Body of pancreas (tissue), 4 donors: ENCODE measurements at regions not wholly inside any gene's neighbourhood (a gene's known extent, or its start where the extent isn't known, plus 50 kb on each side); places are given as distances from the start of the nearest gene placed in this dataset.

Experiments
- ATAC-seq: fragments of 150-250 bp; one replicate; pipeline ENCODE4 v1.9.1; 2016
- DNase-seq, 4 donors: peaks; one replicate each; pipeline ENCODE4 v3.0.0-alpha.2; 2019
- H3K27ac ChIP-seq, 4 donors: fragments of 200-600 bp; sonication (generic); 1 replicate in 3 of 4; 2 replicates in 1 of 4; pipeline versions ENCODE4 v1.5.1 to v1.6.1; 2016 to 2019; ENCODE audit warnings: mild to moderate bottlenecking in 1 of 4, mixed read lengths in 1 of 4, moderate library complexity in 1 of 4
- H3K27me3 ChIP-seq, 2 donors: fragments of 200-600 bp; sonication (generic); one replicate each; pipeline ENCODE4 v1.6.0; 2016; ENCODE audit warnings: mild to moderate bottlenecking in 1 of 2
- H3K36me3 ChIP-seq, 2 donors: fragments of 200-600 bp; sonication (generic); replicated peaks in 1 of 2; 2 replicates each; pipeline ENCODE4 v1.5.1; 2016; ENCODE audit warnings: low read depth in 2 of 2; ENCODE audit not compliant: insufficient read depth in 1 of 2
- H3K4me1 ChIP-seq: fragments of 200-600 bp; sonication (generic); one replicate; pipeline ENCODE4 v1.6.0; 2016
- H3K4me3 ChIP-seq, 2 donors: fragments of 200-600 bp; sonication (generic); 1 replicate in 1 of 2; 2 replicates in 1 of 2; pipeline ENCODE4 v1.5.1; 2016 to 2019
- H3K9me3 ChIP-seq, 3 donors: fragments of 200-600 bp; sonication (generic); 1 replicate in 2 of 3; 2 replicates in 1 of 3; pipeline ENCODE4 v1.5.1; 2016
- CTCF ChIP-seq, 7 experiments: fragments of 450-650 bp in 4 of 7; fragments of 200-600 bp in 3 of 7; sonication (generic) in 3 of 7; IDR thresholded peaks; one replicate each; pipeline ENCODE4 v1.5.1; 2016 to 2019; ENCODE audit warnings: antibody characterized with exemption in 7 of 7
- POLR2A ChIP-seq, 3 donors: fragments of 450-650 bp; IDR thresholded peaks; one replicate each; pipeline ENCODE4 v1.6.1; 2016; ENCODE audit warnings: antibody characterized with exemption in 3 of 3, mild to moderate bottlenecking in 2 of 3
- WGBS, 2 donors: methylation state at CpG; one replicate each; pipeline ENCODE4 v1.1.5; 2017; 5-methylcytosine and 5-hydroxymethylcytosine counted together
- intact Hi-C: fragments of 100-400 bp; cut with DNase I; formaldehyde crosslinking; loops from one replicate; pipeline ENCODE4 v1.15.1; 2023

GRCh38 chr10:107913317-107914294 is 749.1 kb upstream of the SORCS1 start:
- no peak for ATAC-seq
- H3K27ac ChIP-seq: peak overlapping the region in 3 of 4 donors; percentile 71 to 85 (median 74)

GRCh38 chr10:107901076-107901475 is 736.6 kb upstream of the SORCS1 start:
- intact Hi-C loops: no loop called here
- no peaks in the 10 kb centered on the region for H3K27me3 ChIP-seq
- WGBS, 2 donors: 49 to 57% methylated on average over 2 of the region's 2 CpGs
- H3K4me3 ChIP-seq: no peak overlapping the region
- no peak overlapping the region for H3K27ac ChIP-seq
- no peaks in the 10 kb centered on the region for H3K4me1 ChIP-seq
- ATAC-seq (no peak), DNase-seq (no peak)
- no peak for TF ChIP-seq POLR2A (IDR thresholded peaks at IDR 0.05)
- TF ChIP-seq CTCF (IDR thresholded peaks at IDR 0.05): no peak
- H3K9me3 ChIP-seq: no peaks in the 10 kb centered on the region
- no peaks in the 10 kb centered on the region for H3K36me3 ChIP-seq

More at GRCh38 chr10:107913317-107914294, 749.1 kb upstream of the SORCS1 start:
- Histone ChIP-seq H3K4me1 (peaks cover 9% of the 10 kb centered on the region), H3K27me3 (no peaks in the 10 kb centered on the region), H3K9me3 (no peaks in the 10 kb centered on the region), H3K36me3 (no peaks in the 10 kb centered on the region), H3K4me3 (peak overlapping the region in 1 of 2 donors; percentile 7)
- 5 to 6% methylated on average over 6 of the region's 6 CpGs for WGBS, 2 donors
- no peak for TF ChIP-seq POLR2A (IDR thresholded peaks at IDR 0.05)
- no peak for TF ChIP-seq CTCF (IDR thresholded peaks at IDR 0.05)
- DNase-seq: no peak
- intact Hi-C loops: no loop called here

- no peak for ATAC-seq
- Histone ChIP-seq H3K4me3 (no peak overlapping the region), H3K4me1 (no peaks in the 10 kb centered on the region), H3K27ac (no peak overlapping the region), H3K9me3 (no peaks in the 10 kb centered on the region), H3K27me3 (no peaks in the 10 kb centered on the region), H3K36me3 (no peaks in the 10 kb centered on the region)
- no peak for DNase-seq
- 67 to 79% methylated on average over 5 of the region's 5 CpGs for WGBS, 2 donors
- intact Hi-C loops: no loop called here
- TF ChIP-seq POLR2A (IDR thresholded peaks at IDR 0.05) (no peak), CTCF (IDR thresholded peaks at IDR 0.05) (no peak)
These were observed 735.6 kb upstream of the SORCS1 start for GRCh38 chr10:107900131-107900530.

- ATAC-seq (no peak), DNase-seq (no peak)
- Histone ChIP-seq H3K27me3 (no peaks in the 10 kb centered on the region), H3K4me3 (no peak overlapping the region), H3K9me3 (no peaks in the 10 kb centered on the region), H3K4me1 (no peaks in the 10 kb centered on the region), H3K36me3 (no peaks in the 10 kb centered on the region), H3K27ac (no peak overlapping the region)
- intact Hi-C loops: no loop called here
- TF ChIP-seq CTCF (IDR thresholded peaks at IDR 0.05) (no peak), POLR2A (IDR thresholded peaks at IDR 0.05) (no peak)
- whole genome bisulfite sequencing, 2 donors: 47 to 48% methylated on average over 4 of the region's 4 CpGs
These were observed 735.1 kb upstream of the SORCS1 start for GRCh38 chr10:107899502-107900062.
